Gastroesophageal sphincter (tissue), 3 donors: ENCODE measurements at regions not wholly inside any gene's neighbourhood (a gene's known extent, or its start where the extent isn't known, plus 50 kb on each side); places are given as distances from the start of the nearest gene placed in this dataset.

ENCODE experiments used
- CTCF ChIP-seq, 4 experiments: fragments of 200-600 bp in 2 of 4; fragments of 450-650 bp in 2 of 4; sonication (generic) in 1 of 4; IDR thresholded peaks; one replicate each; pipeline ENCODE4 v1.5.1; 2017 to 2019; ENCODE audit warnings: antibody characterized with exemption in 4 of 4, mild to moderate bottlenecking in 2 of 4, moderate library complexity in 2 of 4
- POLR2A ChIP-seq, 2 donors: fragments of 450-650 bp; IDR thresholded peaks; one replicate each; pipeline ENCODE4 v1.6.1; 2017; ENCODE audit warnings: antibody characterized with exemption in 2 of 2, mild to moderate bottlenecking in 2 of 2, moderate library complexity in 1 of 2

- TF ChIP-seq POLR2A (IDR thresholded peaks at IDR 0.05) (no peak), CTCF (IDR thresholded peaks at IDR 0.05) (no peak)
Measured at GRCh38 chrX:5568934-5569333, 659.7 kb downstream of the NLGN4X start.
